ENCODE measurements at regions not wholly inside any gene's neighbourhood (a gene's known extent, or its start where the extent isn't known, plus 50 kb on each side); places are given as distances from the start of the nearest gene placed in this dataset.

GRCh38 chr15:47824147-47824546 lies 106.8 kb downstream of the SEMA6D start:
- POLR2A ChIA-PET, result no interaction called here
- Histone ChIP-seq H3K4me3 (ENCODE audit: low read depth, low read length) (no peak overlapping the region), H3K27me3 (ENCODE audit: control insufficient read depth, insufficient read depth, low read length) (no peaks in the 10 kb centered on the region), H3K36me3 (ENCODE audit: control insufficient read depth, insufficient read depth, low read length) (no peaks in the 10 kb centered on the region)
- CTCF ChIA-PET, result no interaction called here
- TF ChIP-seq CTCF (IDR thresholded peaks at IDR 0.05; ENCODE audit: insufficient read depth, low read depth, low read length), result no peak
- DNase-seq (ENCODE audit: low read depth), result no peak

GRCh38 chr15:47829667-47830066 lies 112.4 kb downstream of the SEMA6D start:
- no peaks in the 10 kb centered on the region for H3K36me3 ChIP-seq (ENCODE audit: control insufficient read depth, insufficient read depth, low read length)
- POLR2A ChIA-PET, result interaction anchor here (0.7 kb wide), 1 partner anchor 11 kb away, joined by 4 read pairs; no protein-coding TSS in a partner anchor
- DNase-seq (ENCODE audit: low read depth), result no peak
- no peaks in the 10 kb centered on the region for H3K27me3 ChIP-seq (ENCODE audit: control insufficient read depth, insufficient read depth, low read length)
- H3K4me3 ChIP-seq (ENCODE audit: low read depth, low read length), result no peak overlapping the region
- CTCF ChIA-PET, result interaction anchor here (1.3 kb wide), 1 partner anchor 9 kb away, joined by 3 read pairs; no protein-coding TSS in a partner anchor
- TF ChIP-seq CTCF (IDR thresholded peaks at IDR 0.05; ENCODE audit: insufficient read depth, low read depth, low read length), result no peak

GRCh38 chr15:47834093-47834492 lies 116.8 kb downstream of the SEMA6D start:
- Histone ChIP-seq H3K27me3 (ENCODE audit: control insufficient read depth, insufficient read depth, low read length) (no peaks in the 10 kb centered on the region), H3K36me3 (ENCODE audit: control insufficient read depth, insufficient read depth, low read length) (no peaks in the 10 kb centered on the region), H3K4me3 (ENCODE audit: low read depth, low read length) (no peak overlapping the region)
- TF ChIP-seq CTCF (IDR thresholded peaks at IDR 0.05; ENCODE audit: insufficient read depth, low read depth, low read length), result no peak
- CTCF ChIA-PET, result no interaction called here
- DNase-seq (ENCODE audit: low read depth), result no peak
- POLR2A ChIA-PET, result no interaction called here

GRCh38 chr15:47839233-47839825 lies 122.0 kb downstream of the SEMA6D start:
- Histone ChIP-seq H3K27me3 (ENCODE audit: control insufficient read depth, insufficient read depth, low read length) (no peaks in the 10 kb centered on the region), H3K4me3 (ENCODE audit: low read depth, low read length) (no peak overlapping the region), H3K36me3 (ENCODE audit: control insufficient read depth, insufficient read depth, low read length) (no peaks in the 10 kb centered on the region)
- ChIA-PET CTCF (no interaction called here), POLR2A (no interaction called here)
- no peak for DNase-seq (ENCODE audit: low read depth)
- no peak for TF ChIP-seq CTCF (IDR thresholded peaks at IDR 0.05; ENCODE audit: insufficient read depth, low read depth, low read length)

- ChIA-PET CTCF (no interaction called here), POLR2A (no interaction called here)
- no peak for TF ChIP-seq CTCF (IDR thresholded peaks at IDR 0.05; ENCODE audit: insufficient read depth, low read depth, low read length)
- H3K4me3 ChIP-seq (ENCODE audit: low read depth, low read length), result no peak overlapping the region
- H3K27me3 ChIP-seq (ENCODE audit: control insufficient read depth, insufficient read depth, low read length), result no peaks in the 10 kb centered on the region
- H3K36me3 ChIP-seq (ENCODE audit: control insufficient read depth, insufficient read depth, low read length), result no peaks in the 10 kb centered on the region
- DNase-seq (ENCODE audit: low read depth), result no peak
Measured at GRCh38 chr15:47843124-47843663, 125.9 kb downstream of the SEMA6D start.
